Duodenal mucosa (tissue), 2 donors: ENCODE measurements at regions not wholly inside any gene's neighbourhood (a gene's known extent, or its start where the extent isn't known, plus 50 kb on each side); places are given as distances from the start of the nearest gene placed in this dataset.

Experiments
- H3K27ac ChIP-seq: one replicate; pipeline ENCODE4 v1.7.0; 2013; ENCODE audit warnings: low read depth, low read length
- H3K27me3 ChIP-seq, 2 donors: one replicate each; pipeline ENCODE4 v1.7.0; 2013; ENCODE audit warnings: low read length in 2 of 2, control low read depth in 1 of 2; ENCODE audit not compliant: insufficient read depth in 2 of 2, control insufficient read depth in 1 of 2
- H3K36me3 ChIP-seq, 2 donors: one replicate each; pipeline ENCODE4 v1.7.0; 2013; ENCODE audit warnings: low read length in 2 of 2, control low read depth in 1 of 2; ENCODE audit not compliant: insufficient read depth in 2 of 2, control insufficient read depth in 1 of 2
- H3K4me1 ChIP-seq, 2 donors: one replicate each; pipeline ENCODE4 v1.7.0; 2013; ENCODE audit warnings: low read length in 2 of 2, control low read depth in 1 of 2; ENCODE audit not compliant: insufficient read depth in 2 of 2, control insufficient read depth in 1 of 2
- H3K4me3 ChIP-seq, 2 donors: one replicate each; pipeline ENCODE4 v1.7.0; 2013; ENCODE audit warnings: low read length in 2 of 2, low read depth in 1 of 2
- H3K9ac ChIP-seq, 2 donors: one replicate each; pipeline ENCODE4 v1.7.0; 2013; ENCODE audit warnings: low read length in 2 of 2, low read depth in 1 of 2
- H3K9me3 ChIP-seq, 2 donors: one replicate each; pipeline ENCODE4 v1.7.0; 2013; ENCODE audit warnings: low read length in 2 of 2, control low read depth in 1 of 2; ENCODE audit not compliant: control insufficient read depth in 1 of 2

DNA sequence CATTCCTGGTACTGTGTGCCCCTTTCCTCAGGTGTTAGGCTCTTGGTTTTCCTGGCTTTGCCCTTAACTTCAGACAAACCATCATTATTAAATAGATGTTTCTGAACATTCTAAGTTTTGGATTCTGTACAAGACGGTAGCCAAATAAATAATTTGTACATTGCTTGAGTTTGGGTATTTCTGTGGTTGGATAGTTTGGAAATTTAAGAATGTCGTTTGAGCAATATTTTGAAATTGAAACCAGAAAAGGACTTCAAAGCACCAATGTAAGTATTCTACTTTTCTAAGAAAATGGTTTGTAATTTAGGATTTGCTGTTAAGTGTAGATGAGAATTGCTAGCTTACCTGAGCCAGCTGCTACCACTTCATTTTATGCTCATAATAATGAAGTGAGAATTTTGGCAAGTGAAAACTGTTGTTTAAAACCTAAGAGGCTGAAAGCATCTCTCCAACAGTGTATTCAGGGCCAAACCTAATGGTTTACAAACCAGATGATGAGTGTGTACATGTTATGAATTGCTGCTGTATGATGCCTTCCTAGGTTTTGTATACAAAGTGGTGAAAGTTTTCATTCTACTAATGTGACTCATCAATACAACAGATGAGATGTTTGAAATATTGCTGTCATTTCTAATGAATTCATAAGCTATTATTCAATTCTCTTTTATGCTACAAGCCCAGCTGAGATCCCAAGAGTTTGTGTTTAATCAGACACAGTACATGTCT, 181.5 kb upstream of the PRKD1 start:
- peaks cover 0 to 6% of the 10 kb centered on the region in 2 donors for H3K9me3 ChIP-seq
- no peaks in the 10 kb centered on the region for H3K27me3 ChIP-seq
- H3K4me1 ChIP-seq = no peaks in the 10 kb centered on the region
- H3K27ac ChIP-seq = no peak overlapping the region
- H3K9ac ChIP-seq = no peak overlapping the region
- no peaks in the 10 kb centered on the region for H3K36me3 ChIP-seq
- H3K4me3 ChIP-seq = no peak overlapping the region

DNA sequence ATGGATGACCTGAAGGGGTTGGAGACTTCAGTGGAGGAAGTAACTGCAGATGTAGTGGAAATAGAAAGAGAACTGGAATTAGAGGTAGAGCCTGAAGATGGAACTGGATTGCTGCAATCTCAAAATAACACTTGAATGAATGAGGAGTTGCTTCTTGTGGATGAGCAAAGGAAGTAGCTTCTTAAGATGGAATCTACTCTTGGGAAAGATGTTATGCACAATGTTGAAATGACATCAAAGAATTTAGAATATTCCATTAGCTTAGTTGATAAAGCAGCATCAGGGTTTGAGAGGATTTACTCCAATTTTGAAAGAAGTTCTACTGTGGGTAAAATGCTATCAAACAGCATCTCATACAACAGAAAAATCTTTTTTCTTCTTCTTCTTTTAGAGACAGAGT, 186.4 kb upstream of the PRKD1 start:
- no peaks in the 10 kb centered on the region for H3K27me3 ChIP-seq
- H3K27ac ChIP-seq = no peak overlapping the region
- H3K4me1 ChIP-seq = no peaks in the 10 kb centered on the region
- H3K4me3 ChIP-seq = no peak overlapping the region
- H3K36me3 ChIP-seq = no peaks in the 10 kb centered on the region
- no peak overlapping the region for H3K9ac ChIP-seq
- H3K9me3 ChIP-seq = no peaks in the 10 kb centered on the region

DNA sequence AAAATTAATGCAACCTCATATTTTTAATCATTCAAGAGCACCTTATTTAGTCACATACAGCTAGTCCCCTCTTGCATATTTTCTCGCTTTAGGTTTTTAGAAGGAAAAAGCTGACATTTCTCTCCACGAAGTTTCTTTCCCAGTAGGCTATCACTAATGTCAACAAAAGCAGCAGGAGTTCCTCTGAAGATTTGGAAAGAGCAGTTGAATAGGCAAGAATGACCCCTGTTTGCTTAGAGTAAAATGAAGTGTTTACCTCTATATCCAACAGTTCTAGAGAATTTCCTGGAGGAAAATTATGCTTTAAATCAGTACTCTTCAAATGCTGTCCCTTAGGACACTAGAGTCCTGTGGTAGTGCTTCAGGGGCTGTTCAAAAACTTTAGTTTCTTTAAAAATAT, 188.1 kb upstream of the PRKD1 start:
- Histone ChIP-seq H3K9ac (no peak overlapping the region), H3K36me3 (no peaks in the 10 kb centered on the region), H3K27ac (no peak overlapping the region), H3K27me3 (no peaks in the 10 kb centered on the region), H3K9me3 (no peaks in the 10 kb centered on the region), H3K4me1 (no peaks in the 10 kb centered on the region), H3K4me3 (no peak overlapping the region)

DNA sequence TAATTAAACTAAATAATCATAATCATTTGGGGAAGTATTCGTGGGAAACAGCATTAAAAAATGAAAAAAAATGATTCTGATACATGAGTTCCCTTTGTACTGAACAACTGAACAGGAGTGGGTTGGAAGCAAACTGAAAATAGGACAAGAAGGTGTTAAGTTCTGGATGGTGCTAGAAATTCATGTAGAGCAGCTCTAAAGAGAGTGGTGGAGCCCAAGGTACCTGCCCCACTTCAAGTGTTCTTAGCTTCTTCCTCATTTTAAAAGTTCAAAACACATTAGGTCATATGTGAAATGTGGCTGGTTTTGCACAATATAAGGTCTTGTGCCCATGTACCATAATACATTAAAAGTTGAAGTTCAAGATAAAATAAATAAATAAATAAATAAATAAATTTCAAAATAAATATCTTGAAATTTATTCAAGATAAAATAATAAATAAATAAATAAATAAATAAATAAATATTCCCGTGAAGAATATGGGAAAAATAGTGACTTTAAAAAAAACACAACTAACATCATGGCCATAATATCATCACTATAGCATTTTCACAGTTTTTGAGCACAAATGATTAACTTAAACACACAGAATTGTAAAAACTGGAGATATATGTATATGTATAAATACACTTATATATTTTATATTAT, 191.5 kb upstream of the PRKD1 start:
- Histone ChIP-seq H3K27ac (no peak overlapping the region), H3K27me3 (no peaks in the 10 kb centered on the region), H3K9me3 (no peaks in the 10 kb centered on the region), H3K36me3 (no peaks in the 10 kb centered on the region), H3K9ac (no peak overlapping the region), H3K4me1 (no peaks in the 10 kb centered on the region), H3K4me3 (no peak overlapping the region)

DNA sequence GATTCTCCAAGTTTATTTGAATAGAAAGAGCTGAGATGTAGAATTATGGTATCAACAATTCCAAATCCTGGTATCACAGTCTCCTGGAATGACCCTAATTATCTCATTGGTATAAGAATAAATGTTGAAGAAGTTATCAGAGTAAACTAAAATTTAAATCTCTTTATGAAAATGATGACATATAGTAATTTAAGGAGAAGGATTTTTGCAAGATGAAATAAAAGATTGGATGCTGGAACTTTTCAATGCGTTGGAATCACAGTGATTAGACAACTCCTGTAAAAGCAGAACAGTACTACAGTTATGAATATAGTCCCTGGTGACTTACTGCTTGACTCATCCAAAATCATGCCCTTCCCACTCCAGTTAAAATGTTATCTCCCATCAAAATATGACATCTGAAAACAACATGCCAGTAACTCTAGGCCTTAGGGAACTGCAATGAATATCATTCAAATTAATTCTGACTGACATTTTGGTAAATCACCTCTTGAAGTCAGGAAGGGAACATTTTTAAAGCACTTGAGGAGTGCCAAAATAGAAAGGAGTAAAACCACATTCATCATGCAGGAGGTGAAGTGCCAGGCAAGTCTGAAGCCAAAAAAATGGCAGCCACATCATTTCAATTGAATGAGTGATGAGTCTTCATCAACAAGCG, 197.8 kb upstream of the PRKD1 start:
- Histone ChIP-seq H3K4me1 (no peaks in the 10 kb centered on the region), H3K36me3 (no peaks in the 10 kb centered on the region), H3K27ac (no peak overlapping the region), H3K9ac (no peak overlapping the region), H3K27me3 (no peaks in the 10 kb centered on the region), H3K4me3 (no peak overlapping the region), H3K9me3 (no peaks in the 10 kb centered on the region)

- H3K27ac ChIP-seq = no peak overlapping the region
- H3K9ac ChIP-seq = no peak overlapping the region
- no peaks in the 10 kb centered on the region for H3K36me3 ChIP-seq
- peaks cover 0 to 5% of the 10 kb centered on the region in 2 donors for H3K4me1 ChIP-seq
- H3K9me3 ChIP-seq = no peaks in the 10 kb centered on the region
- no peak overlapping the region for H3K4me3 ChIP-seq
- H3K27me3 ChIP-seq = no peaks in the 10 kb centered on the region
These were observed 202.2 kb upstream of the PRKD1 start for GRCh38 chr14:30129807-30130206.

GRCh38 chr14:30131581-30132097, 204.0 kb upstream of the PRKD1 start:
- Histone ChIP-seq H3K27me3 (no peaks in the 10 kb centered on the region), H3K9me3 (no peaks in the 10 kb centered on the region), H3K4me3 (no peak overlapping the region), H3K27ac (no peak overlapping the region), H3K4me1 (peaks cover 0 to 5% of the 10 kb centered on the region in 2 donors), H3K36me3 (no peaks in the 10 kb centered on the region), H3K9ac (no peak overlapping the region)

DNA sequence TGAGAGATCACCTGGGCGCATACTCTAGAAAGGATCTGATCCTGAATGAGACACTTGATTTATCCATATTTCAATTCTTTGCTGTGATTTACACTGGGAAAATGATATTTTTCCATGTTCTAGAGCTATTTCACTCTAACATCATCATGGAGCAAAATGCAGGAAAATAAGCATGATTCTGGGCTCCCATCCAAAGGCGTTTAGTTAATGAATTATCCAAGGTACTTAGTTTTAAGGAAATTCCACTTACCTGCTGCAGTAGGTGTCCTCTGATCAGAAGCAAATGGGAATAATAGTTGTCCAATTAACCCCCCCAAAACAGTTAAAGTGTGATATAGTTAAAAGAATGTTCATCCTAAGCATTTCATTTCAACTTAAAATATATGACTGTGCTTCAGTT, 204.5 kb upstream of the PRKD1 start:
- H3K4me1 ChIP-seq = peaks cover 0 to 5% of the 10 kb centered on the region in 2 donors
- H3K36me3 ChIP-seq = no peaks in the 10 kb centered on the region
- H3K9ac ChIP-seq = no peak overlapping the region
- H3K4me3 ChIP-seq = no peak overlapping the region
- H3K9me3 ChIP-seq = no peaks in the 10 kb centered on the region
- no peak overlapping the region for H3K27ac ChIP-seq
- no peaks in the 10 kb centered on the region for H3K27me3 ChIP-seq

DNA sequence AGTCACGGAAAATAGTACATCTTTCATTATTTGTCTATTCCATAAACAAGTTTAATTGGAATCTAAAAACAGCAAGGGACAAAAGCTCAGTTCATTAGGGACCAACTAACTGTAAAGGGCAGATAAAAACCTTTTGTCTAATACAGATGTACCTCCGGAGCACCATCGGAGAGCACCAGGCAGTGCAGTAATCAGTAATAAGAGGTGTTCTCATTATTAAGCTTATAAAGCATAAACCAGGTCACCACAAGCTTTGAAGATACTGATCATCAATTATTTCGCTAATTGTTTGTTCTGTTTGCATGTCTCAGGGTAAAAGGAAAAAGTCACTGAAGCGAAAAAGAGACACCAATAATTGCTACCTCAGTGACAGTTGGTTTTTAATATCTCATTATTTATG, 207.3 kb upstream of the PRKD1 start:
- Histone ChIP-seq H3K27me3 (no peaks in the 10 kb centered on the region), H3K36me3 (no peaks in the 10 kb centered on the region), H3K4me3 (no peak overlapping the region), H3K9me3 (no peaks in the 10 kb centered on the region), H3K9ac (no peak overlapping the region), H3K4me1 (peaks cover 0 to 5% of the 10 kb centered on the region in 2 donors), H3K27ac (no peak overlapping the region)

GRCh38 chr14:30138567-30138966, 210.9 kb upstream of the PRKD1 start:
- Histone ChIP-seq H3K36me3 (no peaks in the 10 kb centered on the region), H3K27me3 (no peaks in the 10 kb centered on the region), H3K4me1 (no peaks in the 10 kb centered on the region), H3K9me3 (no peaks in the 10 kb centered on the region), H3K4me3 (no peak overlapping the region), H3K27ac (no peak overlapping the region), H3K9ac (no peak overlapping the region)
